OCI-LY1 (cell line): ENCODE measurements at regions not wholly inside any gene's neighbourhood (a gene's known extent, or its start where the extent isn't known, plus 50 kb on each side); places are given as distances from the start of the nearest gene placed in this dataset.
"Not testable (repeated sequence)": the region's sequence is repeated elsewhere in the genome, so short reads cannot be mapped to it uniquely, and the experiment has no call there.

Source experiments
- H2AFZ ChIP-seq: fragments of 200-600 bp; sonication (generic), shearing (Covaris generic); 2 replicates; pipeline ENCODE4 v1.6.0; 2014; ENCODE audit warnings: antibody characterized with exemption, mild to moderate bottlenecking, low read length
- H3F3A ChIP-seq: fragments of 200-600 bp; sonication (generic), shearing (Covaris generic); 2 replicates; pipeline ENCODE4 v1.6.0; 2014; ENCODE audit warnings: mild to moderate bottlenecking, antibody characterized with exemption, low read length, moderate library complexity; ENCODE audit not compliant: insufficient read depth
- H3K27ac ChIP-seq: fragments of 200-600 bp; sonication (generic); 2 replicates; pipeline ENCODE4 v1.5.1; 2014; ENCODE audit warnings: low read length, mixed run types, mild to moderate bottlenecking, low read depth; ENCODE audit not compliant: poor library complexity, severe bottlenecking
- H3K27me3 ChIP-seq: fragments of 200-600 bp; sonication (generic); 2 replicates; pipeline ENCODE4 v1.6.0; 2014; ENCODE audit warnings: antibody characterized with exemption, mild to moderate bottlenecking, low read length, moderate library complexity; ENCODE audit not compliant: insufficient read depth
- H3K36me3 ChIP-seq: fragments of 200-600 bp; sonication (generic); 2 replicates; pipeline ENCODE4 v1.6.1; 2014; ENCODE audit warnings: mild to moderate bottlenecking, antibody characterized with exemption, low read length, moderate library complexity, mixed read lengths; ENCODE audit not compliant: insufficient read depth
- H3K4me1 ChIP-seq: fragments of 200-600 bp; sonication (generic); 2 replicates; pipeline ENCODE4 v1.5.1; 2014; ENCODE audit warnings: mild to moderate bottlenecking, low read length, moderate library complexity; ENCODE audit not compliant: insufficient read depth, severe bottlenecking
- H3K4me2 ChIP-seq: fragments of 200-600 bp; sonication (generic), shearing (Covaris generic); 2 replicates; pipeline ENCODE4 v1.6.1; 2014; ENCODE audit warnings: low read length
- H3K4me3 ChIP-seq: fragments of 200-600 bp; sonication (generic); 2 replicates; pipeline ENCODE4 v1.5.1; 2014; ENCODE audit warnings: low read length, low read depth, mild to moderate bottlenecking, mixed read lengths; ENCODE audit not compliant: poor library complexity, severe bottlenecking
- H3K79me2 ChIP-seq: fragments of 200-600 bp; shearing (Covaris generic); 2 replicates; pipeline ENCODE4 v1.6.1; 2016; ENCODE audit warnings: mixed run types, low read length, mixed read lengths; ENCODE audit not compliant: insufficient read depth
- H3K9ac ChIP-seq: fragments of 200-600 bp; sonication (generic), shearing (Covaris generic); 2 replicates; pipeline ENCODE4 v1.6.1; 2014; ENCODE audit warnings: mild to moderate bottlenecking, low read length, mixed read lengths
- H3K9me2 ChIP-seq: fragments of 200-600 bp; sonication (generic), shearing (Covaris generic); 2 replicates; pipeline ENCODE4 v1.6.1; 2014; ENCODE audit warnings: low read depth, mild to moderate bottlenecking, low read length, mixed read lengths
- H3K9me3 ChIP-seq: fragments of 200-600 bp; shearing (Covaris generic); 2 replicates; pipeline ENCODE4 v1.6.1; 2014; ENCODE audit warnings: low read length, mixed read lengths
- H4K20me1 ChIP-seq: fragments of 200-600 bp; sonication (generic), shearing (Covaris generic); 2 replicates; pipeline ENCODE4 v1.6.0; 2016; ENCODE audit warnings: mild to moderate bottlenecking, low read length; ENCODE audit not compliant: insufficient read depth
- EZH2 ChIP-seq: fragments of 200-600 bp; sonication (generic), shearing (Covaris generic); IDR thresholded peaks from 2 replicates; pipeline ENCODE4 v1.8.0; 2017; ENCODE audit warnings: borderline replicate concordance, mixed run types, mild to moderate bottlenecking, antibody characterized with exemption, low read length, moderate library complexity, mixed read lengths
- TF ChIP-seq, protein P1 (sequence below): fragments of 200-600 bp; sonication (generic), shearing (Covaris generic); IDR thresholded peaks from 2 replicates; pipeline ENCODE4 v1.5.1; 2017; ENCODE audit warnings: mild to moderate bottlenecking, antibody characterized with exemption, low read length, moderate library complexity, mixed read lengths

DNA sequence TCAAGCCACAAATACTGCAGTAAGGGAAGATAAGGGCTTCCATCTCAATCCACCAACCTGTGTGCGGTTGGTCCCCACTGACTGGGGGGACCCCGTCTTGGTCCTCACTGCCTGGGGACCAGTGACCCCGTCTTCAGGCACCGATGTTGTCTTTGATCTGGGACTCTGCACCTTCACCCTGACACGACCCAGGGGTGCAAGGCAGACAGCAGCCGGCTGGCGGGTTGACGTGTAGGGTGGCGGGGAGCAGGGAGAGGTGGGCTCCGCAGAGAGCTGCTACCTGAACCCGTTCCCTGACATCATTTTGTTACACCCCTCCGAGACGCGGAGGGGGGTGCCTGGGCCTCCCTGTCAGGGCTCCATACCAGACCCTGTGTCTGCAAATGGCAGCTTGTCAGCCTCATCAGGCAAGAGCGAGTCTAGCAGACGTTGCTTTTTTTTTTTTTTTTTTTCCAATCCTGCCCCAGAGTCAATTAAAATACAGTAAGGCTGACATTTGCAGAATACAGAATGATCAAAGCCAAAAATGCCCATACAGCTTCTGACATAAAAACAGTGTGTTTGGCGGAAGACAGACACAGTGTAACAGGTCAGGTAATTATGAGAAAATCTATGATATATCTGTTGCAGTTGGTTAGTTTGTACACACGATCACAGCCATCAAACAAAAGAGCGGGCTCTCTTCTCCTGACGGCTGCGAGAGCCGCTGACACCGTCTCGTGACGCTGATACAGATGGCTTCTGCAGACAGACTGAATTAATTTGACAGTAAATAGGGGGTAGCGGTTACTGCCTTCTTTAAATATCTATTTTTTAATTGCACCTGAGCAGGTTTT, 118.6 kb downstream of the CRLF2 start:
- Histone ChIP-seq H3K9me3 (no peaks in the 10 kb centered on the region), H3K4me2 (no peak overlapping the region), H4K20me1 (no peaks in the 10 kb centered on the region), H3K9me2 (no peaks in the 10 kb centered on the region), H3K27ac (no peak overlapping the region), H3K36me3 (no peaks in the 10 kb centered on the region), H2AFZ (no peak overlapping the region), H3K4me3 (no peak overlapping the region), H3K79me2 (no peaks in the 10 kb centered on the region), H3F3A (no peaks in the 10 kb centered on the region), H3K4me1 (no peaks in the 10 kb centered on the region), H3K27me3 (no peaks in the 10 kb centered on the region), H3K9ac (no peak overlapping the region)
- TF ChIP-seq, protein P1, sequence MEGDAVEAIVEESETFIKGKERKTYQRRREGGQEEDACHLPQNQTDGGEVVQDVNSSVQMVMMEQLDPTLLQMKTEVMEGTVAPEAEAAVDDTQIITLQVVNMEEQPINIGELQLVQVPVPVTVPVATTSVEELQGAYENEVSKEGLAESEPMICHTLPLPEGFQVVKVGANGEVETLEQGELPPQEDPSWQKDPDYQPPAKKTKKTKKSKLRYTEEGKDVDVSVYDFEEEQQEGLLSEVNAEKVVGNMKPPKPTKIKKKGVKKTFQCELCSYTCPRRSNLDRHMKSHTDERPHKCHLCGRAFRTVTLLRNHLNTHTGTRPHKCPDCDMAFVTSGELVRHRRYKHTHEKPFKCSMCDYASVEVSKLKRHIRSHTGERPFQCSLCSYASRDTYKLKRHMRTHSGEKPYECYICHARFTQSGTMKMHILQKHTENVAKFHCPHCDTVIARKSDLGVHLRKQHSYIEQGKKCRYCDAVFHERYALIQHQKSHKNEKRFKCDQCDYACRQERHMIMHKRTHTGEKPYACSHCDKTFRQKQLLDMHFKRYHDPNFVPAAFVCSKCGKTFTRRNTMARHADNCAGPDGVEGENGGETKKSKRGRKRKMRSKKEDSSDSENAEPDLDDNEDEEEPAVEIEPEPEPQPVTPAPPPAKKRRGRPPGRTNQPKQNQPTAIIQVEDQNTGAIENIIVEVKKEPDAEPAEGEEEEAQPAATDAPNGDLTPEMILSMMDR: no peak
- no peak for TF ChIP-seq EZH2

GRCh38 chrX:1093121-1093520, 119.3 kb downstream of the CRLF2 start:
- Histone ChIP-seq H3K4me1 (no peaks in the 10 kb centered on the region), H3K79me2 (no peaks in the 10 kb centered on the region), H3K9me3 (no peaks in the 10 kb centered on the region), H3K27me3 (no peaks in the 10 kb centered on the region), H4K20me1 (no peaks in the 10 kb centered on the region), H3K4me3 (no peak overlapping the region), H3K4me2 (no peak overlapping the region), H3K27ac (no peak overlapping the region), H3K9me2 (no peaks in the 10 kb centered on the region), H3K36me3 (no peaks in the 10 kb centered on the region), H2AFZ (no peak overlapping the region), H3K9ac (no peak overlapping the region), H3F3A (no peaks in the 10 kb centered on the region)
- no peak for TF ChIP-seq EZH2
- TF ChIP-seq, protein P1: no peak

GRCh38 chrX:1086444-1087409, 125.7 kb downstream of the CRLF2 start:
- H3K27me3 ChIP-seq: no peaks in the 10 kb centered on the region
- no peak overlapping the region for H2AFZ ChIP-seq
- no peaks in the 10 kb centered on the region for H3K4me1 ChIP-seq
- H3K9me2 ChIP-seq: no peaks in the 10 kb centered on the region
- no peaks in the 10 kb centered on the region for H3K9me3 ChIP-seq
- H3K4me2 ChIP-seq: no peak overlapping the region
- H3K79me2 ChIP-seq: no peaks in the 10 kb centered on the region
- no peak for TF ChIP-seq EZH2
- TF ChIP-seq, protein P1: no peak
- no peaks in the 10 kb centered on the region for H3K36me3 ChIP-seq
- H3F3A ChIP-seq: no peaks in the 10 kb centered on the region
- no peaks in the 10 kb centered on the region for H4K20me1 ChIP-seq
- no peak overlapping the region for H3K27ac ChIP-seq
- no peak overlapping the region for H3K4me3 ChIP-seq
- H3K9ac ChIP-seq: no peak overlapping the region

DNA sequence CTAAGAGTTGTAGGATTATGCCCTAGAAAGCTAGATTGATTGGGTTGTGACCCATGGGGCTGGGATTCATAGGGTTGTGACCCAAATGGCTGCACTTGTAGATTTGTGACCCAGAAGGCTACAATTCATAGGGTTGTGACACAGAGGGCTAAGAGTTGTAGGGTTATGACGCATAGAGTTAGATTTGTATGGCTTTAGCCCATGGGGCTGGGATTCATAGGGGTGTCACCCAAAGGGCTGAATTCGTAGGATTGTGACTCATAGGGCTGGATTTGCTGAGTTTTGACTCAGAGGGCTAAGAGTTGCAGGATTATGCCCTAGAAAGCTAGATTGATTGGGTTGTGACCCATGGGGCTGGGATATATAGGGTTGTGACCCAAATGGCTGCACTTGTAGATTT, 126.6 kb downstream of the CRLF2 start:
- not testable (repeated sequence) for H3K9ac ChIP-seq, H3F3A ChIP-seq, H2AFZ ChIP-seq, H3K36me3 ChIP-seq, H3K4me3 ChIP-seq, H3K9me3 ChIP-seq, H3K4me2 ChIP-seq, H3K27me3 ChIP-seq, H4K20me1 ChIP-seq, H3K27ac ChIP-seq, H3K4me1 ChIP-seq, H3K9me2 ChIP-seq, H3K79me2 ChIP-seq
